Trophoblast cell (in vitro differentiated cells and primary cell): ENCODE measurements at regions not wholly inside any gene's neighbourhood (a gene's known extent, or its start where the extent isn't known, plus 50 kb on each side); places are given as distances from the start of the nearest gene placed in this dataset.

Source experiments
- DNase-seq, 2 donors: peaks; one replicate each; pipeline ENCODE4 v3.0.0-alpha.2; 2016
- H2AFZ ChIP-seq: 2 replicates; pipeline ENCODE4 v1.6.1; 2013; ENCODE audit warnings: low read length, moderate library complexity, mild to moderate bottlenecking; ENCODE audit not compliant: insufficient read depth, poor library complexity
- H2AK5ac ChIP-seq: 2 replicates; pipeline ENCODE4 v1.6.1; 2013; ENCODE audit warnings: mild to moderate bottlenecking, low read length
- H2BK120ac ChIP-seq: 2 replicates; pipeline ENCODE4 v1.6.1; 2013; ENCODE audit warnings: low read length, mild to moderate bottlenecking, moderate library complexity; ENCODE audit not compliant: insufficient read depth, poor library complexity
- H2BK12ac ChIP-seq: 2 replicates; pipeline ENCODE4 v1.6.1; 2013; ENCODE audit warnings: mild to moderate bottlenecking, low read length, moderate library complexity
- H2BK5ac ChIP-seq: 2 replicates; pipeline ENCODE4 v1.6.1; 2013; ENCODE audit warnings: low read length, low read depth, moderate library complexity, mild to moderate bottlenecking; ENCODE audit not compliant: poor library complexity
- H3K14ac ChIP-seq: 2 replicates; pipeline ENCODE4 v1.6.1; 2013; ENCODE audit warnings: mild to moderate bottlenecking, low read length
- H3K18ac ChIP-seq: 2 replicates; pipeline ENCODE4 v1.6.1; 2013; ENCODE audit warnings: mild to moderate bottlenecking, low read length
- H3K23ac ChIP-seq: 2 replicates; pipeline ENCODE4 v1.6.1; 2013; ENCODE audit warnings: low read length
- H3K27ac ChIP-seq: 2 replicates; pipeline ENCODE4 v1.5.1; 2013; ENCODE audit warnings: low read depth, mild to moderate bottlenecking, inconsistent platforms, low read length, moderate library complexity
- H3K27me3 ChIP-seq: 2 replicates; pipeline ENCODE4 v1.6.1; 2013; ENCODE audit warnings: inconsistent platforms, mild to moderate bottlenecking, low read length, moderate library complexity; ENCODE audit not compliant: insufficient read depth
- H3K36me3 ChIP-seq, 2 experiments: 1 replicate in 1 of 2; 2 replicates in 1 of 2; pipeline ENCODE4 v1.6.1; 2013; ENCODE audit warnings: low read length in 2 of 2, mild to moderate bottlenecking in 2 of 2, moderate library complexity in 1 of 2; ENCODE audit not compliant: insufficient read depth in 2 of 2, control insufficient read depth in 1 of 2
- H3K4ac ChIP-seq: 2 replicates; pipeline ENCODE4 v1.6.1; 2013; ENCODE audit warnings: low read depth, mild to moderate bottlenecking, low read length, moderate library complexity
- H3K4me1 ChIP-seq, 2 experiments: 1 replicate in 1 of 2; 2 replicates in 1 of 2; pipeline ENCODE4 v1.6.1; 2013; ENCODE audit warnings: low read length in 2 of 2, mild to moderate bottlenecking in 2 of 2, moderate library complexity in 1 of 2; ENCODE audit not compliant: insufficient read depth in 2 of 2, control insufficient read depth in 1 of 2
- H3K4me2 ChIP-seq: 2 replicates; pipeline ENCODE4 v1.6.1; 2013; ENCODE audit warnings: inconsistent platforms, mild to moderate bottlenecking, low read length, moderate library complexity
- H3K4me3 ChIP-seq: 2 replicates; pipeline ENCODE4 v1.5.1; 2013; ENCODE audit warnings: mild to moderate bottlenecking, low read depth, low read length, inconsistent platforms
- H3K79me1 ChIP-seq: one replicate; pipeline ENCODE4 v1.6.1; 2013; ENCODE audit warnings: low read length
- H3K79me2 ChIP-seq: 2 replicates; pipeline ENCODE4 v1.6.1; 2013; ENCODE audit warnings: low read length, mild to moderate bottlenecking; ENCODE audit not compliant: control insufficient read depth, insufficient read depth, poor library complexity
- H3K9ac ChIP-seq: 2 replicates; pipeline ENCODE4 v1.6.1; 2013; ENCODE audit warnings: mild to moderate bottlenecking, low read length
- H3K9me3 ChIP-seq: 2 replicates; pipeline ENCODE4 v1.6.1; 2013; ENCODE audit warnings: low read depth, mild to moderate bottlenecking, control low read depth, inconsistent platforms, low read length; ENCODE audit not compliant: insufficient read depth
- H4K12ac ChIP-seq: 2 replicates; pipeline ENCODE4 v1.6.1; 2013; ENCODE audit warnings: low read depth, mild to moderate bottlenecking, low read length, moderate library complexity
- H4K8ac ChIP-seq: 2 replicates; pipeline ENCODE4 v1.6.1; 2013; ENCODE audit warnings: low read depth, mild to moderate bottlenecking, low read length, moderate library complexity
- H4K91ac ChIP-seq: one replicate; pipeline ENCODE4 v1.6.1; 2013; ENCODE audit warnings: low read depth, mild to moderate bottlenecking, low read length, moderate library complexity
- WGBS: extraction: QIAGEN DNeasy Blood & Tissue Kit; methylation state at CpG from one replicate; pipeline ENCODE4 v1.1.7; 2013; ENCODE audit warnings: missing lambda C conversion rate; ENCODE audit not compliant: insufficient read length, insufficient coverage; ENCODE audit errors: extremely low coverage; 5-methylcytosine and 5-hydroxymethylcytosine counted together

GRCh38 chr9:109875495-109876129, 95.6 kb downstream of the PALM2AKAP2 start:
- Histone ChIP-seq H2AFZ (no peak overlapping the region), H3K36me3 (no peaks in the 10 kb centered on the region), H3K9me3 (no peaks in the 10 kb centered on the region), H3K27ac (no peak overlapping the region), H3K18ac (no peak overlapping the region), H3K79me1 (no peaks in the 10 kb centered on the region), H2BK120ac (no peak overlapping the region), H3K4me2 (no peak overlapping the region), H2BK5ac (no peak overlapping the region), H3K27me3 (no peaks in the 10 kb centered on the region), H2BK12ac (no peak overlapping the region), H2AK5ac (no peak overlapping the region), H4K8ac (no peak overlapping the region), H3K79me2 (no peaks in the 10 kb centered on the region), H3K4ac (no peak overlapping the region), H3K23ac (no peak overlapping the region), H4K12ac (no peak overlapping the region), H3K9ac (no peak overlapping the region), H3K4me1 (no peaks in the 10 kb centered on the region), H3K14ac (no peak overlapping the region), H3K4me3 (no peak overlapping the region), H4K91ac (no peak overlapping the region)
- WGBS, result no CpG with 5 or more reads among the region's 4 CpGs
- no peak for DNase-seq

GRCh38 chr9:109880276-109881169, 100.5 kb downstream of the PALM2AKAP2 start:
- WGBS, result no CpG with 5 or more reads among the region's 10 CpGs
- Histone ChIP-seq H3K4me2 (no peak overlapping the region), H3K9ac (no peak overlapping the region), H3K18ac (no peak overlapping the region), H3K23ac (no peak overlapping the region), H3K4me3 (no peak overlapping the region), H2AFZ (no peak overlapping the region), H2BK12ac (no peak overlapping the region), H4K8ac (no peak overlapping the region), H3K79me1 (no peaks in the 10 kb centered on the region), H3K4ac (no peak overlapping the region), H3K27ac (no peak overlapping the region), H2BK5ac (no peak overlapping the region), H4K91ac (no peak overlapping the region), H2BK120ac (no peak overlapping the region), H3K27me3 (no peaks in the 10 kb centered on the region), H3K9me3 (no peaks in the 10 kb centered on the region), H3K79me2 (no peaks in the 10 kb centered on the region), H3K36me3 (peaks cover 2% of the 10 kb centered on the region in 2 experiments), H2AK5ac (no peak overlapping the region), H3K4me1 (no peaks in the 10 kb centered on the region), H3K14ac (no peak overlapping the region), H4K12ac (no peak overlapping the region)
- DNase-seq, result peak; percentile 50 to 78

- no CpG with 5 or more reads among the region's 3 CpGs for WGBS
- no peak overlapping the region for H2BK12ac ChIP-seq
Measured at GRCh38 chr9:109883623-109884022, 103.6 kb downstream of the PALM2AKAP2 start.

GRCh38 chr9:109886041-109886440, 106.0 kb downstream of the PALM2AKAP2 start:
- no peaks in the 10 kb centered on the region for H3K9me3 ChIP-seq
- no peak overlapping the region for H3K23ac ChIP-seq
- WGBS, result no CpG with 5 or more reads among the region's 6 CpGs

More at GRCh38 chr9:109883623-109884022, 103.6 kb downstream of the PALM2AKAP2 start:
- Histone ChIP-seq H3K18ac (no peak overlapping the region), H3K4me3 (no peak overlapping the region), H4K8ac (no peak overlapping the region), H3K4ac (no peak overlapping the region), H3K23ac (no peak overlapping the region), H3K4me2 (no peak overlapping the region), H2BK5ac (no peak overlapping the region), H3K9ac (no peak overlapping the region), H3K4me1 (no peaks in the 10 kb centered on the region), H3K9me3 (no peaks in the 10 kb centered on the region), H3K27ac (no peak overlapping the region), H2AK5ac (no peak overlapping the region), H3K79me2 (no peaks in the 10 kb centered on the region), H3K79me1 (no peaks in the 10 kb centered on the region), H2AFZ (no peak overlapping the region), H4K91ac (no peak overlapping the region), H2BK120ac (no peak overlapping the region), H4K12ac (no peak overlapping the region), H3K27me3 (no peaks in the 10 kb centered on the region), H3K14ac (no peak overlapping the region), H3K36me3 (peaks cover 2 to 4% of the 10 kb centered on the region in 2 experiments)
- DNase-seq, result no peak

More at GRCh38 chr9:109886041-109886440, 106.0 kb downstream of the PALM2AKAP2 start:
- H2BK12ac ChIP-seq, result no peak overlapping the region
- no peak overlapping the region for H2AFZ ChIP-seq
- no peak overlapping the region for H4K91ac ChIP-seq
- no peak overlapping the region for H3K4me3 ChIP-seq
- no peak overlapping the region for H3K27ac ChIP-seq
- no peaks in the 10 kb centered on the region for H3K27me3 ChIP-seq
- no peak overlapping the region for H4K12ac ChIP-seq
- H3K4me1 ChIP-seq, result no peaks in the 10 kb centered on the region
- H3K4me2 ChIP-seq, result no peak overlapping the region
- H2AK5ac ChIP-seq, result no peak overlapping the region
- no peak overlapping the region for H2BK5ac ChIP-seq
- H2BK120ac ChIP-seq, result no peak overlapping the region
- no peak overlapping the region for H4K8ac ChIP-seq
- H3K79me2 ChIP-seq, result no peaks in the 10 kb centered on the region
- no peak overlapping the region for H3K14ac ChIP-seq
- peaks cover 2 to 4% of the 10 kb centered on the region in 2 experiments for H3K36me3 ChIP-seq
- no peak overlapping the region for H3K4ac ChIP-seq
- no peak overlapping the region for H3K9ac ChIP-seq
- H3K79me1 ChIP-seq, result no peaks in the 10 kb centered on the region
- no peak overlapping the region for H3K18ac ChIP-seq
- DNase-seq, result no peak
